Esophagus squamous epithelium (tissue), 5 donors: ENCODE measurements at regions not wholly inside any gene's neighbourhood (a gene's known extent, or its start where the extent isn't known, plus 50 kb on each side); places are given as distances from the start of the nearest gene placed in this dataset.
A peak's percentile ranks its signal among the peaks of the same experiment; 100 is the strongest.

ENCODE experiments used
- DNase-seq: peaks from one replicate; lab custom pipeline; 2025; lab: John Stamatoyannopoulos, UW
- H3K27ac ChIP-seq, 4 donors: fragments of 200-600 bp; sonication (generic); one replicate each; pipeline ENCODE4 v1.5.1; 2016 to 2019; ENCODE audit warnings: mild to moderate bottlenecking in 1 of 4
- H3K27me3 ChIP-seq, 4 donors: fragments of 200-600 bp; sonication (generic); 1 replicate in 3 of 4; 2 replicates in 1 of 4; pipeline versions ENCODE4 v1.5.1 to v1.6.0; 2017 to 2021; ENCODE audit warnings: antibody characterized with exemption in 1 of 4
- H3K36me3 ChIP-seq, 3 donors: fragments of 200-600 bp; sonication (generic); one replicate each; pipeline ENCODE4 v1.5.1; 2016 to 2019
- H3K4me1 ChIP-seq, 3 donors: fragments of 200-600 bp; sonication (generic); one replicate each; pipeline ENCODE4 v1.5.1; 2017 to 2019
- H3K4me3 ChIP-seq, 4 donors: fragments of 200-600 bp; sonication (generic); 1 replicate in 3 of 4; 2 replicates in 1 of 4; pipeline ENCODE4 v1.5.1; 2016 to 2019; ENCODE audit warnings: mild to moderate bottlenecking in 2 of 4, moderate library complexity in 1 of 4
- H3K9me3 ChIP-seq, 3 donors: fragments of 200-600 bp; sonication (generic); one replicate each; pipeline ENCODE4 v1.5.1; 2016 to 2019
- POLR2A ChIP-seq, 4 donors: fragments of 450-650 bp; IDR thresholded peaks; one replicate each; pipeline ENCODE4 v1.6.1; 2017; ENCODE audit warnings: antibody characterized with exemption in 4 of 4, mild to moderate bottlenecking in 4 of 4, moderate library complexity in 3 of 4
- WGBS, 2 donors: methylation state at CpG; one replicate each; pipeline ENCODE4 v1.1.5; 2018; 5-methylcytosine and 5-hydroxymethylcytosine counted together
- intact Hi-C: fragments of 100-400 bp; cut with DNase I; formaldehyde crosslinking; loops from one replicate; pipeline ENCODE4 v1.15.0; 2022
- TF ChIP-seq, protein P1 (sequence below), 6 experiments: fragments of 450-650 bp in 4 of 6; fragments of 200-600 bp in 2 of 6; sonication (generic) in 2 of 6; IDR thresholded peaks; one replicate each; pipeline ENCODE4 v1.5.1; 2016 to 2019; ENCODE audit warnings: antibody characterized with exemption in 6 of 6, mild to moderate bottlenecking in 4 of 6, moderate library complexity in 4 of 6
- donor health status: DM: yes; HTN: yes; CAD: no.

GRCh38 chr3:64909011-64909410 is 221.2 kb upstream of the ADAMTS9 start:
- 86 to 92% methylated on average over 8 of the region's 8 CpGs for WGBS, 2 donors
- Histone ChIP-seq H3K4me3 (no peak overlapping the region), H3K27ac (peak overlapping the region in 1 of 4 donors; percentile 14), H3K27me3 (no peaks in the 10 kb centered on the region), H3K9me3 (no peaks in the 10 kb centered on the region), H3K36me3 (no peaks in the 10 kb centered on the region), H3K4me1 (peaks cover 0 to 9% (median 0%) of the 10 kb centered on the region in 3 donors)
- TF ChIP-seq, protein P1, sequence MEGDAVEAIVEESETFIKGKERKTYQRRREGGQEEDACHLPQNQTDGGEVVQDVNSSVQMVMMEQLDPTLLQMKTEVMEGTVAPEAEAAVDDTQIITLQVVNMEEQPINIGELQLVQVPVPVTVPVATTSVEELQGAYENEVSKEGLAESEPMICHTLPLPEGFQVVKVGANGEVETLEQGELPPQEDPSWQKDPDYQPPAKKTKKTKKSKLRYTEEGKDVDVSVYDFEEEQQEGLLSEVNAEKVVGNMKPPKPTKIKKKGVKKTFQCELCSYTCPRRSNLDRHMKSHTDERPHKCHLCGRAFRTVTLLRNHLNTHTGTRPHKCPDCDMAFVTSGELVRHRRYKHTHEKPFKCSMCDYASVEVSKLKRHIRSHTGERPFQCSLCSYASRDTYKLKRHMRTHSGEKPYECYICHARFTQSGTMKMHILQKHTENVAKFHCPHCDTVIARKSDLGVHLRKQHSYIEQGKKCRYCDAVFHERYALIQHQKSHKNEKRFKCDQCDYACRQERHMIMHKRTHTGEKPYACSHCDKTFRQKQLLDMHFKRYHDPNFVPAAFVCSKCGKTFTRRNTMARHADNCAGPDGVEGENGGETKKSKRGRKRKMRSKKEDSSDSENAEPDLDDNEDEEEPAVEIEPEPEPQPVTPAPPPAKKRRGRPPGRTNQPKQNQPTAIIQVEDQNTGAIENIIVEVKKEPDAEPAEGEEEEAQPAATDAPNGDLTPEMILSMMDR (IDR thresholded peaks at IDR 0.05): no peak
- no peak for TF ChIP-seq POLR2A (IDR thresholded peaks at IDR 0.05)
- DNase-seq: no peak
- intact Hi-C loops: no loop called here

DNA sequence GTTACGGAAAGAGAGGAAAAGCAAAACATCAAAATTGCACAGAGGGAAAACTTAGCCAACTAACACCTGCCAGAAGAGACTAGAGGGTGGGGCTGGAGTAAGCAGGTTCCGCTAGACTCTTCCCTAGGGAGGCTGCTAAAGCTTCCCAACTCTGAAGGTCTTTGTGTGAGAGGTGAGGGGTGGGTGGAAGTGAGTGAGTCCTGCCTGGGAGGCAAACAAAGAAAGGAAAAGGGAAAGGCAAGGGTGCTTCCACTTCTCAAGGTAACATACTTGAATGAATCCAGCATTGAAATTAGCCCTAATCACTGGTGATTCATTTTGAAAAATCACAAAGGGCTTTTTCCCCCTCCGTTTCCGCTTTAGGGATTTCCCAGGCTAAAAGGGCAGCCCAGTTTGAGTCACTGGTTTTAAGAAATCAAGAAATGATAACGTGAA is 220.5 kb upstream of the ADAMTS9 start:
- Histone ChIP-seq H3K9me3 (no peaks in the 10 kb centered on the region), H3K36me3 (no peaks in the 10 kb centered on the region), H3K27me3 (no peaks in the 10 kb centered on the region), H3K27ac (peak overlapping the region in 3 of 4 donors; percentile 5 to 18 (median 16)), H3K4me3 (no peak overlapping the region), H3K4me1 (peaks cover 0 to 14% (median 0%) of the 10 kb centered on the region in 3 donors)
- DNase-seq: no peak
- no peak for TF ChIP-seq POLR2A (IDR thresholded peaks at IDR 0.05)
- TF ChIP-seq, protein P1 (IDR thresholded peaks at IDR 0.05): no peak
- 30 to 40% methylated on average over 5 of the region's 5 CpGs for WGBS, 2 donors
- intact Hi-C loops: no loop called here

- 86% methylated on average over 7 of the region's 7 CpGs for WGBS, 2 donors
- no peak for DNase-seq
- H3K9me3 ChIP-seq: no peaks in the 10 kb centered on the region
- no peak overlapping the region for H3K27ac ChIP-seq
- no peak for TF ChIP-seq POLR2A (IDR thresholded peaks at IDR 0.05)
- TF ChIP-seq, protein P1 (IDR thresholded peaks at IDR 0.05): no peak
- no peaks in the 10 kb centered on the region for H3K27me3 ChIP-seq
- no peak overlapping the region for H3K4me3 ChIP-seq
- intact Hi-C loops: no loop called here
- no peaks in the 10 kb centered on the region for H3K36me3 ChIP-seq
- H3K4me1 ChIP-seq: peaks cover 0 to 36% (median 4%) of the 10 kb centered on the region in 3 donors
Measured at GRCh38 chr3:64905906-64906410, 218.2 kb upstream of the ADAMTS9 start.

GRCh38 chr3:64903006-64903405 is 215.2 kb upstream of the ADAMTS9 start:
- 33 to 38% methylated on average over 1 of the region's 1 CpG for WGBS, 2 donors
- Histone ChIP-seq H3K27ac (no peak overlapping the region), H3K27me3 (no peaks in the 10 kb centered on the region), H3K4me1 (peaks cover 0 to 41% (median 6%) of the 10 kb centered on the region in 3 donors), H3K36me3 (no peaks in the 10 kb centered on the region), H3K9me3 (no peaks in the 10 kb centered on the region), H3K4me3 (no peak overlapping the region)
- TF ChIP-seq POLR2A (IDR thresholded peaks at IDR 0.05): no peak
- TF ChIP-seq, protein P1 (IDR thresholded peaks at IDR 0.05): no peak
- DNase-seq: no peak
- intact Hi-C loops: no loop called here

- intact Hi-C loops: no loop called here
- H3K27ac ChIP-seq: peak overlapping the region in 2 of 4 donors; percentile 1 to 23
Measured at GRCh38 chr3:64901986-64902516, 214.3 kb upstream of the ADAMTS9 start.

More at GRCh38 chr3:64901986-64902516, 214.3 kb upstream of the ADAMTS9 start:
- H3K4me1 ChIP-seq: peaks cover 0 to 38% (median 6%) of the 10 kb centered on the region in 3 donors
- DNase-seq: no peak
- no peak overlapping the region for H3K4me3 ChIP-seq
- H3K27me3 ChIP-seq: no peaks in the 10 kb centered on the region
- H3K9me3 ChIP-seq: no peaks in the 10 kb centered on the region
- 45 to 53% methylated on average over 3 of the region's 3 CpGs for WGBS, 2 donors
- TF ChIP-seq POLR2A (IDR thresholded peaks at IDR 0.05): no peak
- TF ChIP-seq, protein P1 (IDR thresholded peaks at IDR 0.05): no peak
- H3K36me3 ChIP-seq: no peaks in the 10 kb centered on the region
